Right atrium auricular region (tissue), 2 donors: ENCODE measurements at regions not wholly inside any gene's neighbourhood (a gene's known extent, or its start where the extent isn't known, plus 50 kb on each side); places are given as distances from the start of the nearest gene placed in this dataset.
"Not testable (repeated sequence)": the region's sequence is repeated elsewhere in the genome, so short reads cannot be mapped to it uniquely, and the experiment has no call there.

Experiments
- DNase-seq: peaks from one replicate; pipeline ENCODE4 v3.0.0-alpha.2; 2019; ENCODE audit warnings: low spot score
- H3K27ac ChIP-seq, 2 donors: fragments of 200-600 bp; sonication (generic); 1 replicate in 1 of 2; 2 replicates in 1 of 2; pipeline ENCODE4 v1.5.1; 2016 to 2019
- H3K27me3 ChIP-seq, 2 donors: fragments of 200-600 bp; sonication (generic); one replicate each; pipeline versions ENCODE4 v1.5.1 to v1.6.0; 2017 to 2019
- H3K36me3 ChIP-seq: fragments of 200-600 bp; sonication (generic); one replicate; pipeline ENCODE4 v1.5.1; 2016
- H3K4me1 ChIP-seq, 2 donors: fragments of 200-600 bp; sonication (generic); one replicate each; pipeline versions ENCODE4 v1.5.1 to v1.6.0; 2017 to 2019
- H3K4me3 ChIP-seq, 2 donors: fragments of 200-600 bp; sonication (generic); 1 replicate in 1 of 2; 2 replicates in 1 of 2; pipeline ENCODE4 v1.5.1; 2017 to 2019; ENCODE audit warnings: mild to moderate bottlenecking in 1 of 2, moderate library complexity in 1 of 2
- H3K9me3 ChIP-seq, 2 donors: fragments of 200-600 bp; sonication (generic); one replicate each; pipeline ENCODE4 v1.5.1; 2019
- CTCF ChIP-seq, 2 donors: fragments of 200-600 bp; sonication (generic); IDR thresholded peaks; one replicate each; pipeline ENCODE4 v1.5.1; 2019; ENCODE audit warnings: antibody characterized with exemption in 2 of 2

GRCh38 chr5:102099766-102100331 lies 196.2 kb downstream of the SLCO4C1 start:
- TF ChIP-seq CTCF (IDR thresholded peaks at IDR 0.05): no peak

GRCh38 chr5:102099083-102099482 lies 197.0 kb downstream of the SLCO4C1 start:
- not testable (repeated sequence) for H3K27me3 ChIP-seq, DNase-seq, H3K9me3 ChIP-seq, H3K27ac ChIP-seq, H3K4me1 ChIP-seq, H3K4me3 ChIP-seq, H3K36me3 ChIP-seq

More at GRCh38 chr5:102099766-102100331, 196.2 kb downstream of the SLCO4C1 start:
- H3K4me3 ChIP-seq: no peak overlapping the region
- no peaks in the 10 kb centered on the region for H3K4me1 ChIP-seq
- DNase-seq: no peak
- no peaks in the 10 kb centered on the region for H3K36me3 ChIP-seq
- no peaks in the 10 kb centered on the region for H3K27me3 ChIP-seq
- no peak overlapping the region for H3K27ac ChIP-seq
- peaks cover 0 to 9% of the 10 kb centered on the region in 2 donors for H3K9me3 ChIP-seq

GRCh38 chr5:102098606-102099005 lies 197.5 kb downstream of the SLCO4C1 start:
- H3K4me3 ChIP-seq, H3K27ac ChIP-seq, H3K36me3 ChIP-seq, H3K9me3 ChIP-seq, DNase-seq, H3K27me3 ChIP-seq, H3K4me1 ChIP-seq: not testable (repeated sequence)

- Histone ChIP-seq H3K27me3 (no peaks in the 10 kb centered on the region), H3K9me3 (no peaks in the 10 kb centered on the region), H3K4me1 (no peaks in the 10 kb centered on the region), H3K27ac (no peak overlapping the region), H3K36me3 (no peaks in the 10 kb centered on the region), H3K4me3 (no peak overlapping the region)
- TF ChIP-seq CTCF (IDR thresholded peaks at IDR 0.05): no peak
- no peak for DNase-seq
Measured at GRCh38 chr5:102090770-102091169, 205.3 kb downstream of the SLCO4C1 start.

GRCh38 chr5:102089883-102090282 lies 206.2 kb downstream of the SLCO4C1 start:
- H3K27me3 ChIP-seq: no peaks in the 10 kb centered on the region
- H3K4me3 ChIP-seq: no peak overlapping the region
- no peaks in the 10 kb centered on the region for H3K9me3 ChIP-seq
- H3K27ac ChIP-seq: no peak overlapping the region
- no peak for TF ChIP-seq CTCF (IDR thresholded peaks at IDR 0.05)
- H3K4me1 ChIP-seq: no peaks in the 10 kb centered on the region
- DNase-seq: no peak
- H3K36me3 ChIP-seq: no peaks in the 10 kb centered on the region

GRCh38 chr5:102087906-102088305 lies 208.2 kb downstream of the SLCO4C1 start:
- H3K27me3 ChIP-seq: no peaks in the 10 kb centered on the region
- no peak for TF ChIP-seq CTCF (IDR thresholded peaks at IDR 0.05)
- H3K9me3 ChIP-seq: no peaks in the 10 kb centered on the region
- H3K4me3 ChIP-seq: no peak overlapping the region
- no peaks in the 10 kb centered on the region for H3K4me1 ChIP-seq
- no peak overlapping the region for H3K27ac ChIP-seq
- H3K36me3 ChIP-seq: no peaks in the 10 kb centered on the region
- no peak for DNase-seq

- Histone ChIP-seq H3K27ac (no peak overlapping the region), H3K27me3 (no peaks in the 10 kb centered on the region), H3K4me1 (no peaks in the 10 kb centered on the region), H3K4me3 (no peak overlapping the region), H3K9me3 (no peaks in the 10 kb centered on the region), H3K36me3 (no peaks in the 10 kb centered on the region)
- no peak for TF ChIP-seq CTCF (IDR thresholded peaks at IDR 0.05)
- no peak for DNase-seq
Measured at GRCh38 chr5:102080288-102080687, 215.8 kb downstream of the SLCO4C1 start.
